IPS-20b (cell line): ENCODE measurements at regions not wholly inside any gene's neighbourhood (a gene's known extent, or its start where the extent isn't known, plus 50 kb on each side); places are given as distances from the start of the nearest gene placed in this dataset.

Source experiments
- H3K27ac ChIP-seq: one replicate; pipeline ENCODE4 v1.5.1; 2013; ENCODE audit warnings: low read length
- H3K27me3 ChIP-seq: 2 replicates; pipeline ENCODE4 v1.6.1; 2013; ENCODE audit warnings: mild to moderate bottlenecking, low read length, inconsistent platforms; ENCODE audit not compliant: insufficient read depth
- H3K36me3 ChIP-seq: 2 replicates; pipeline ENCODE4 v1.6.1; 2013; ENCODE audit warnings: low read depth, mild to moderate bottlenecking, inconsistent platforms, low read length, moderate library complexity; ENCODE audit not compliant: insufficient read depth
- H3K4me1 ChIP-seq: 2 replicates; pipeline ENCODE4 v1.6.1; 2013; ENCODE audit warnings: mild to moderate bottlenecking, control low read depth, inconsistent platforms, low read length, moderate library complexity; ENCODE audit not compliant: insufficient read depth
- H3K4me3 ChIP-seq: 2 replicates; pipeline ENCODE4 v1.5.1; 2013; ENCODE audit warnings: mild to moderate bottlenecking, low read length, inconsistent platforms
- H3K9ac ChIP-seq: 2 replicates; pipeline ENCODE4 v1.6.1; 2013; ENCODE audit warnings: low read depth, mild to moderate bottlenecking, inconsistent platforms, low read length, moderate library complexity
- H3K9me3 ChIP-seq: 2 replicates; pipeline ENCODE4 v1.6.1; 2013; ENCODE audit warnings: mild to moderate bottlenecking, low read depth, low read length, inconsistent platforms; ENCODE audit not compliant: insufficient read depth

DNA sequence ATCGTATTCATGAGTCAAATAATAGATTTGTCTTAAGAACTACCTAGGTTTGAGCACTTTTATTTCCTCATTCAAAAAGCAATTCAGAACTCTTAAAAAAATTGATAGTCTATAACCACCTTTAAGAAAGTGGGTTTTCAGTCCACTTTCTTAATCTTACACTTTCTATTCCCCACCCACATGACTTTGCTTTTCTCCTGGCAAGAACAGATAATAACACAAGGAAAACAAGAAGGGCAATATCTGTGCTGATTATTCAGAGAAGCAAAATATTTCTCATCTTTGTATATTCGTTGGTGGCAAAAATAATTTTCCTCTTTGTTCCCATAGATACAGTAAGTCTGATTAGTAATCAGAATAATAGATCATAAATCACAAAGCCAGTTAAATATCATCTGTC lies 130.6 kb upstream of the DNAJC10 start:
- H3K9me3 ChIP-seq = no peaks in the 10 kb centered on the region
- H3K27ac ChIP-seq = no peak overlapping the region
- H3K4me3 ChIP-seq = no peak overlapping the region
- no peak overlapping the region for H3K9ac ChIP-seq
- no peaks in the 10 kb centered on the region for H3K36me3 ChIP-seq
- H3K27me3 ChIP-seq = no peaks in the 10 kb centered on the region
- peaks cover 2% of the 10 kb centered on the region; the same call in 1 of the 2 replicates for H3K4me1 ChIP-seq

DNA sequence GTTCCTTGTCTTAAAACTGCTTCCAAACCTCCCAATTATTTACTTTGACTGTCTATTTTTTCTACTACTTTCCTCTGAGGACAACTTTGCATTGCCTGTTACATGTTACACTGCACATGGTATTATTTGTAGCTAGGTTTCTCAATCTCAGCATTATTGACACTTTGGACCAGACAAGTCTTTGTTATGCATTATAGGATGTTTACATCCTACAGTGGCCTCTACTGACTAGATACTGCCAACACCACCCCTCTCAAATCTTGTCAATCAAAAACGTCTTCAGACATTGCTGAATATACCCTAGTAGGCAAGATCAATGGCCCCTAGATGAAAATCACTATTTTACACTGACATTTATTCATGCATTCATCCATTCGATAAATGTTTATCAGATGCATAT lies 129.6 kb upstream of the DNAJC10 start:
- no peaks in the 10 kb centered on the region for H3K27me3 ChIP-seq
- no peak overlapping the region for H3K4me3 ChIP-seq
- H3K9ac ChIP-seq = no peak overlapping the region
- H3K27ac ChIP-seq = no peak overlapping the region
- H3K4me1 ChIP-seq = peaks cover 5% of the 10 kb centered on the region; the same call in 1 of the 2 replicates
- no peaks in the 10 kb centered on the region for H3K9me3 ChIP-seq
- no peaks in the 10 kb centered on the region for H3K36me3 ChIP-seq

- no peak overlapping the region for H3K4me3 ChIP-seq
- no peaks in the 10 kb centered on the region for H3K27me3 ChIP-seq
- H3K36me3 ChIP-seq = no peaks in the 10 kb centered on the region
- no peak overlapping the region for H3K27ac ChIP-seq
- no peaks in the 10 kb centered on the region for H3K9me3 ChIP-seq
- H3K9ac ChIP-seq = no peak overlapping the region
- peaks cover 18% of the 10 kb centered on the region; the same call in 1 of the 2 replicates for H3K4me1 ChIP-seq
These were observed 128.2 kb upstream of the DNAJC10 start for GRCh38 chr2:182587831-182588230.

DNA sequence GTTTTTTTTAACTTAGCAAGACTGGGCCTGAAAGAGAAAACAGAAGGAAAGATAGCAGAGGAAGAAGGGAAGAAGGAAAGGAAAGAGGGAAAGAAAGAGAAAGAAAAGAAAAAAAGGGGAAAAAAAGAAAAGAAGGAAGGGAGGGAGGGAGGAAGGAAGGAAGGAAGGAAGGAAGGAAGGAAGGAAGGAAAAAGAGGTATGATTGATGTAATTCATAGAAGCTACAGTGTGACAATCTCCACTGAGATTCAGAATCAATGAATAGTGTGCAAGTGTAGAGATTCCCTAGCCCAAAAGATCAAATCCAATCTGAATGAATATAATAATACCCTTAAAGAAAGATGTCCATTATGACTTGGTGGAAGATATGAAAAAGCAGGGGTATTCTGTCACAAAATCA lies 126.9 kb upstream of the DNAJC10 start:
- Histone ChIP-seq H3K27me3 (no peaks in the 10 kb centered on the region), H3K4me1 (peaks cover 31% of the 10 kb centered on the region; the same call in 1 of the 2 replicates), H3K9ac (no peak overlapping the region), H3K4me3 (no peak overlapping the region), H3K36me3 (no peaks in the 10 kb centered on the region), H3K27ac (no peak overlapping the region), H3K9me3 (no peaks in the 10 kb centered on the region)

GRCh38 chr2:182591774-182592173 lies 124.3 kb upstream of the DNAJC10 start:
- H3K4me3 ChIP-seq = peak overlapping the region; percentile 16; the same call in 1 of the 2 replicates
- no peak overlapping the region for H3K9ac ChIP-seq
- no peaks in the 10 kb centered on the region for H3K9me3 ChIP-seq
- no peaks in the 10 kb centered on the region for H3K27me3 ChIP-seq
- no peaks in the 10 kb centered on the region for H3K36me3 ChIP-seq
- H3K27ac ChIP-seq = no peak overlapping the region
- peaks cover 45% of the 10 kb centered on the region; the same call in 1 of the 2 replicates for H3K4me1 ChIP-seq

DNA sequence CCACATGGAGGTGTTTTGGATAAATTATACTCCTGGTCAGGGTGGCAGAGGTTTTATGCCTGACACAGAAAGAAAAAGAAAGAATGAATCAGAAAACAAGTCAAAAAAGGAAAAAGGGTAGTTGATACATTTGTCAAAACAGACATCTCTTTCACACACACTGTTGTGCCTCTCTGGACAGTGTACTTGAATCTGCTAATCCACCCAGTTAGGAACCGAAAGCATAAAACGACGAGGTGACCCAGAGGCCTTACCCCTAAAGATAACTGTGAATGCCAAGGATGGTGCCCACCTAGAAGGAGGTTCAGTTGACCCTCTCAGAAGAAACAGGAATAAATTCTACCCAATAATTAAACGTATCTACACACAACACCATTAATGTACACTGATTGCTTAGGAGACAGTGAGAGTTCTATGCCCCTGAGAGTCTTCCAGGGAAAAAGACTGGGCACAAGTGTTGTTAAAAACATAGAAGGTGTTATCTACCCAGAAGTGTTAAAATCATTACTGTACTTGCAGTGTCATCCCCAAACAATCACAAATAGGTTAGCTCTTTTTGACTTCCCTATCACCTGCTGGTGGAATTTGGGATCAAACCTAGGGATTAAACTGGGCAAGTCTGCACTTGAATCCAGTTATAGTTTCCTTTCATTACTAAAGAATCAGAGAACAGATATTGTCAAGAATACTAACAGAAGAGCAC lies 123.2 kb upstream of the DNAJC10 start:
- Histone ChIP-seq H3K4me1 (peaks cover 44% of the 10 kb centered on the region; the same call in 1 of the 2 replicates), H3K36me3 (no peaks in the 10 kb centered on the region), H3K9me3 (no peaks in the 10 kb centered on the region), H3K27me3 (no peaks in the 10 kb centered on the region), H3K27ac (no peak overlapping the region), H3K4me3 (no peak overlapping the region), H3K9ac (no peak overlapping the region)

DNA sequence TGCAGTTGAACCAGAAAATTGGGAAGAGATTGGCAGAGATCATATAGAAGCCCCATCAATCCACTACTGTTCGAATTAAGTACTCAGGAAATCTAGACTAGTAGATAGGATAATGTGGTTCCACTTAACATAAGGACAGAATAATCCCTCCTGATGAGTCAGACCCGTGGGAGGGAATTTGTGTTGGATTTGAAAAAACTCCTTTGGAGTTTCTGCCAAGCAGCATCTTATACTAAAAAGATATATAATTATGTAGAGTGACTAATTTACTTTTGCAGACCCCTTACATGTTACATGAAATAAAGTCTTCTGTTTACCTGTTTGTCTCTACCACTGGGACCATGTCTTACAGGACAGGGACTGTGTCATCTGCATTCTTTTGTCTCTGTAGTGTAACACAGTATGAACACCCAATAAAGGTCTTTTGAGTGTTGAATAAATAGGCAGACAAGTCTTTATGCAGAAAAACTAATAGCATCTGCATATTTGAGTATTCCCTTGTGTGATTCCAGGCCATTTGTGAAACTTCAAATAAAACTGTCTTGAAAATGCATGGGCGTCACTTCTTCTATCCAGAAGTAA lies 122.6 kb upstream of the DNAJC10 start:
- H3K27ac ChIP-seq = no peak overlapping the region
- H3K27me3 ChIP-seq = no peaks in the 10 kb centered on the region
- no peak overlapping the region for H3K9ac ChIP-seq
- no peaks in the 10 kb centered on the region for H3K36me3 ChIP-seq
- peaks cover 43% of the 10 kb centered on the region; the same call in 1 of the 2 replicates for H3K4me1 ChIP-seq
- no peak overlapping the region for H3K4me3 ChIP-seq
- H3K9me3 ChIP-seq = no peaks in the 10 kb centered on the region

- Histone ChIP-seq H3K9ac (no peak overlapping the region), H3K4me3 (no peak overlapping the region), H3K27ac (no peak overlapping the region), H3K4me1 (peaks cover 43% of the 10 kb centered on the region; the same call in 1 of the 2 replicates), H3K36me3 (no peaks in the 10 kb centered on the region), H3K27me3 (no peaks in the 10 kb centered on the region), H3K9me3 (no peaks in the 10 kb centered on the region)
These were observed 121.8 kb upstream of the DNAJC10 start for GRCh38 chr2:182594286-182594685.

DNA sequence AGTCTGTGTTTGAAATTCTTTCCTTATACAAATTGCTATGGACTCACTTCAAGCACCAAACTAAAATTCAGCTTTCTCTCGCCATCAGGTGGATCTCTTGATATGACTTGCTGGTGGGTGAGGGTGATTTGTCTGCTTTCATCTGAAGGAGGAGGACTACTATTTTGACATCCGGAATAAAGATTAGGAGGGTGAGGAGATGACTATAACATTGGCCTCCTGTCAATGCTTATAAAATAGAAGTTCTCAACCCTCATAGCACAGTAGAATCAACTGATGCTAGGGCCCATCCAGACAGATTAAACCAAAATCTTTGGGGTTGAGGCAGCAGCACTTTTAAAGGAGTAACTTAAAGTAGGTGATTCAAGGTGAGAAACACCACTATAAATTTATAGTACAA lies 120.4 kb upstream of the DNAJC10 start:
- Histone ChIP-seq H3K27ac (no peak overlapping the region), H3K9me3 (no peaks in the 10 kb centered on the region), H3K27me3 (no peaks in the 10 kb centered on the region), H3K36me3 (no peaks in the 10 kb centered on the region), H3K4me1 (peaks cover 43% of the 10 kb centered on the region; the same call in 1 of the 2 replicates), H3K9ac (peak overlapping the region; percentile 8; the same call in 1 of the 2 replicates), H3K4me3 (no peak overlapping the region)

- Histone ChIP-seq H3K4me1 (peaks cover 28% of the 10 kb centered on the region; the same call in 1 of the 2 replicates), H3K27ac (no peak overlapping the region), H3K4me3 (no peak overlapping the region), H3K36me3 (no peaks in the 10 kb centered on the region), H3K27me3 (no peaks in the 10 kb centered on the region), H3K9me3 (no peaks in the 10 kb centered on the region), H3K9ac (no peak overlapping the region)
These were observed 118.3 kb upstream of the DNAJC10 start for GRCh38 chr2:182597570-182598295.

DNA sequence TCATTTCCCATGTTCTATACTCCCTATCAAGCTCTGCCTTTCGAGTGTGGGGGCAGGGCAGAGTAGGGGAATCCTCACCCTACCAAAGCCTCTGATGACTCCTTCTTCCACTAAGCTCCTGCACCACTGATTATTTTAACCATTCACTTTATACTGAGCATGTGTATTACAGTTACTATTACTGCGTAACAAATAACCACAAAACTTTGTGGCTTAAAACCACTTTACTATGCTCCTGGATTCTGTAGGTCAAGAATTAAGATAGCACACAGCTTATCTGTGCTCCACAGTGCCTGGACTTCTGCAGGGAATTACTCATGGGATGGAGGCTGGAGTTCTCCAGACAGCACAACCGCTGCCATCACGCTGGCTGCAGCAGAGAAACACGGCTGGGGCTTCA lies 117.4 kb upstream of the DNAJC10 start:
- no peak overlapping the region for H3K9ac ChIP-seq
- no peak overlapping the region for H3K4me3 ChIP-seq

More for the DNA sequence above, 117.4 kb upstream of the DNAJC10 start:
- Histone ChIP-seq H3K36me3 (no peaks in the 10 kb centered on the region), H3K9me3 (no peaks in the 10 kb centered on the region), H3K27me3 (no peaks in the 10 kb centered on the region), H3K27ac (no peak overlapping the region), H3K4me1 (peaks cover 19% of the 10 kb centered on the region; the same call in 1 of the 2 replicates)
